CD4-positive, alpha-beta T cell treated with Interferon alpha-2 for 1 hour (primary cell): ENCODE measurements at regions not wholly inside any gene's neighbourhood (a gene's known extent, or its start where the extent isn't known, plus 50 kb on each side); places are given as distances from the start of the nearest gene placed in this dataset.

Experiments
- DNase-seq, 2 donors: peaks; one replicate each; pipeline ENCODE4 v3.0.0-alpha.2; 2020 to 2022

DNA sequence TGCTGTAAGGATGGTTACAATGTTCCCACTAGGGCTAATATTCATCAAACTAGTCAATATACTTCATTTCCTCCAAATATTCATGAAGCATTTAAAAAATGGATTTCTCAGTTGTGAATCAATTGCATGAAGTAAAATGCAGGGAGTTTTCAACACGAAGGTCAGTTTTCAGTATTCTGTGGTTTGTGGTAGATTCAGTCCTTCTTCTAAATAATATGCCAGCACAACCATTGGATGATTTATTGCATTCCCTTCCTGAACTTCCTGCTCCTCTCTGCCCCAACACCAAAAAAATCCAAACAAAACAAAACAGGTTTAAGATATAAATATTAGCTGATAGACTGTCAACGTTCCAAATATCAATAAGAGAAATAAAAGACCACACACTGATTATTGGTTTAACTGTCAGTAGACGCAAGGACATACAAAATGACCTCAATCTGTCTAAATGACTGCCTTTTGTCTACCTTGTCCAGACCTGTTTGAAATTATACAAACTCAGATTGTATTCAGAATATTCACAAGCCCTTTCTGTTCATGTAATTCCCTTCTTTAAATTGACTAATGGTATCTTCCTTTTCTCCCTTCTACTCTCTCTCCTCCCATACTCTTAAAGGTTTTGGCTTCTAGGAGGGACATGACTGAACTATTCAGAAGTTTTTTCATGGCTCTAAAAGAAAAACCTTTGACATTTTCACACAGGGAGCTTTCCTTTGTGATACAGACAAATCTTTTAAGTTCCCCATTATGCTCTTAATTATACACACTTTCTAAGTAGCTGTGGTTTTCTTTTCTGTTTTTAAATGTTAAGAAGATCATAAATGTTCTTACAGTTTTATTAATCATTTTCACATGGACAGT, 92.6 kb upstream of the STT3B start:
- DNase-seq: no peak

DNA sequence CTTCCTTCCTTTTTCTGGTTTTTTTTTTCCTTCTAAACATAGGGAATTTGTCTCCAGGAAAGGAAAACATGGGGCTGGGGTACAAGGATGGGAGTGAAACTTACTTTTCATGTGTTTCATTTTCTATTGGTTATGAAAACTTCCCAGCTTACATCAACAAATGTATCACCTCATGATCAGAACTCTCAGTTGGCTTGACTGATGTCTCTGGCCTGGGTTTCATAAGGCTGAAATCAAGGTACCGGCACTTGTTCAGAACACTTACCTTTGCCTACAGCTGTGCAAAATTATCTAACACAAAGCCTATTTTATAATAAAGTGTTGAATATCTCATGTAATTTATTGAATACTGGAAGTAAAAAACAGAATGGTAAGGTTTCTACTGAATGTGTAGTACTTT, 91.8 kb upstream of the STT3B start:
- DNase-seq: no peak

DNA sequence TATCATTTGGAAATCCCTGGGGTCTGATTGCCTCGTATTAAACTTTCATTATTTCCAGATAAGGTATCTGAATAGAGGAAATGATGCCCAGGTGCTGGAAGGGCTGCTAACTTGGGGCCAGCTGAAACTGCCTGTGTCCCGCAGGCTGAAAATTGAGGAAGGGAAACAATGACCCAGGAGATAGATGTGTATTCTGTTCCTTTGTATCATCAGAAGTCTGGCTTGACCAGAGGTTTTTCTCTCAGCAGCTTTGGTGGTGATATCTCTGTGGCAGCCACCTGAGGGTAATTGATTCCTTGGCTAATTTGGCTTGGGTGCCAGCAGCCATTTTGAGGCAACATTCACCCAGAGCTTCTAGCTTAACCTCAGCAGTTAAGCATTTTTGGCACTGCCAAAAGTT, 90.0 kb upstream of the STT3B start:
- no peak for DNase-seq

DNA sequence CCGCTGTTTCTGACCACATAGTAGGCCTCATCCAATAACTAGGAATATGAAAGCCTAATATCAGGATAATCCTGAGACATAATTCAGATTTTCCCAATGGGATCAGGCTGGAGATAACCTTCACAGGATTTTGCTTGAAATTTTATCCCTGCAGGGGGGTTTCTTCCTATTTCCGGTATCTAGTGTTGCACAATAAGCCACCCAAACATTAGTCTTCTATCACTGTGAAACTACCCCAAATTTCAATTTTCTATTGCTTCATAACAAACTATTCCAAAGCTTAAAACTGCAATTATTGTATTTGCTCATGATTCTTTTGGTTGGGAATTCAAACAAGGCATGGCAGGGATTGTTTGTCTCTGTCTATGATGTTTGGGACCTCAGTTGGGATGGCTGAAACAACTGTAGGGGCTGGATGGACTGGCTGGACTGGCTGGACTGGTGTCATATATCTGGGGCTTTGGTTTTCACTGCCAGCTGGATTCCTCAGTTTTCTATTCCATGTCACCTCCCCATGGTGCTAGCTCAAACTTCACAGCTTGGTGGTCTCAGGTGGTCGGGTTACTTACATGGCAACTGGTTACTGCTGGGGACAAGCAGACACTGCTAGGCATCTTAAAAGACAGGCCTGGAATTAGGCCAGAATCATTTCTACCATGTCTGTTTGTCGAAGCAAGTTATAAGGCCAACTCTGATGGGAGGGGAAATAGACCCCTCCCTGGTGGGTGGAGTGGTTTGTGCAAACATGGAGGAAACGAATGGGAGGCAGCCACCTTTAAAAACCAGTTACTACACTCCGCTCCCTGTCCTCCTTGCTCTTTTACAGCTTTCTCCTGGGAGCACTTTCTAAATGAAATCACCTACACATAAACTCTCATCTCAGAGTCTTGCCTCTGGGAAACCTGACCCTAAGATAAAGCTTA, 88.2 kb upstream of the STT3B start:
- no peak for DNase-seq

DNA sequence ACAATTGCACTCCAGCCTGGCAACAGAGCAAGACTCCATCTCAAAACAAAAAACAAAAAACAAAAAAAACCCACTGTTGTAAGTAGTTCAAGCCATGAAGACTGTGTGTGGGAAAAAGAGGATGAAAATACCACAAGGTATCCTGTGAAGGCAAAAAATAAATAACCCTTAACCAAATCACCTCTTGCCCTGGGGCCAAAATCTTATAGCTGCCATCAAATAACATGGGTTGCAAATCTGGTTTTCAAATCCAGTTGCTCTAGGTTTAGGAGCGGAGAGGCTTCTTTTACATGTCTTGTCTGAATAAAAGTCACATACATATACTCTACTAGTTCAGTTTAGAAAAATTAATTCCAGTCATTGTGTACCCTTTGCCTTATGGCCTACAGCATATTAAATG, 87.0 kb upstream of the STT3B start:
- no peak for DNase-seq

DNA sequence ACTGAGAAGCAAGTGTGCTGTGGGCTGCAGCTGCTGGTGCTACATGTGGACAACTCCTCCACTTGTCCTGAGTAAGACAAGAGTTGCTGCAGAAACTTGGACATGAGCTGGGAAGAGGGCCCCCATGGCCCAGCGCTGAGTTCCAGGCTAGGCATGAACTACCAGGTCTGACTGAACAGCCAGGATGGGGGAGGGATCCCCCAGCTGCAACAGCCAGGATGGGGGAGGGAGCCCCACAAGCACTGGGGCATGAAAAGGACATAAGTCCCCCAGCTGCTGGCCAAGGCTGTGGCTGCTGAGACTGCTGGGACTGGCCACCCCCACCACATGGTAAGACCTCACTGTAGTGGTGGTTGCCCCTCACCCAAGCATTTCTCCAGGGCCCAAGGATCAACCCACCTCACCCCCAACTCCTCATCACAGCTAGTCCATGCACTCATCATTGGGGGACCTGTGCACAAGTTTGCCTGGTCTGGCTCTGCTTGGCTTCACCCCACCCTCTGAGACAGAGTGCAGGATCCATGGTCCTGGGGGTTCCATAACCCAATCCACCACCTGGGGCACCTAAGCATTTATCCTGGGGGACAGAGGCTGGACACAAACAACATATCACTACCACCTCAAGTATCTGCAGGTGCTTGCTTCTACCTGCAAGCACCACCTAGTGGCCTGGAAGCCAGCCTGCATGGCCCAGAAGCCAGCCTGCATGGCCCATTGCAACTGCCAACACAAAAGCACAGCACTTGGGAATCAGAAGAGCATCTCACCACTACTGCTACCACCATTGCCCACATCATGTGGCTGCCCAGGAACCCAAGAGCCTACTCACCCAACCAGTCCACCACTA, 84.5 kb upstream of the STT3B start:
- peak in 1 of 2 donors; percentile 49 for DNase-seq

DNA sequence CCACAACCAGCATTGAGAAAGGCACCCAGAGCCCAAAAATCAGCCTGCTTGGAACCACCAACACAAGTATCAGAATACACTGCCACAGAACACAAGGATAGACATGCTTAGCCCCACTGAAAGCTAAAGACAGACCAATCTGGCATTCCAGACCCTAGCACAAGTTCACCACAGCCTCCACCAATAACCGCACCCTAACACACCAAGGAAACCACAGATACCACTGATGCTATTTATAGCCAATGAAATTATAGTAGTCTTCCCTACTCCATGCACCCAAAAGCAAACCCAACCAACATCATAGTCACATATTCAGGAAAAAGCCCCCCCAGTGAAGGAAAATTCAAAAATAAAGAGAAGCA, 83.9 kb upstream of the STT3B start:
- no peak for DNase-seq

DNA sequence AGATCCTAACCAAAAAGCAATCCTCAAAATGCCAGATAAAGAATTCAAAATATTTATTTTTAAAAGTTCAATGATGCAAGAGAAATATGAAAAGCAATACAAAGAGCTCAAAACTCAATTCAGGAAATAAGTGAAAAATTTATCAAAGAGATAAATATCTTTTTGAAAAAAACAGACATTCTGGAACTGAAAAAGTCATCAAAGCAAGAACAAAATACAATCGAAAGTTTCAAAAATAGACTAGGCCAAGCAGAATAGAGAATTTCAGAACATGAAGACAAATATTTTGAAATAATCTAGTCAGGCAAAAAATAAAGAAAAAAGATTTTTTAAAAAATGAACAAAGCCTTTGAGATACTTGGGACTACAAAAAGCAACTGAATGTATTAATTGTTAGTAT, 83.4 kb upstream of the STT3B start:
- DNase-seq: no peak

DNA sequence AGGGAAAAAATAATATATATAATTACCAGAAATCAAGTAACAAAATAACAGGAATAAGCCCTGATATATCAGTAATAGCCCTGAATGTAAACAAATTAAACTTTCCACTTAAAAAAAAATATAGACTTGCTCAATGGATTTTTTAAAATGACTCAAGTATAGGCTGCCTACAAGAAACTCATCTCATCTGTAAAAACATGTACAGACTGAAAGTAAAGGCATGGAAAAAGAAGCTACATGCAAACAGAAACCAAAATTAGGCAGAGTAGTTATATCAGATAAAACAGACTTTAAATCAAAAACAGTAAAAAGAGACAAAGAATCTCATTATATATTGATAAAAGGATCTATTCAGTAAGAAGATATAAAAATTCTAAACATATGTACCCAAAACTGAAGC, 82.4 kb upstream of the STT3B start:
- DNase-seq: no peak

DNA sequence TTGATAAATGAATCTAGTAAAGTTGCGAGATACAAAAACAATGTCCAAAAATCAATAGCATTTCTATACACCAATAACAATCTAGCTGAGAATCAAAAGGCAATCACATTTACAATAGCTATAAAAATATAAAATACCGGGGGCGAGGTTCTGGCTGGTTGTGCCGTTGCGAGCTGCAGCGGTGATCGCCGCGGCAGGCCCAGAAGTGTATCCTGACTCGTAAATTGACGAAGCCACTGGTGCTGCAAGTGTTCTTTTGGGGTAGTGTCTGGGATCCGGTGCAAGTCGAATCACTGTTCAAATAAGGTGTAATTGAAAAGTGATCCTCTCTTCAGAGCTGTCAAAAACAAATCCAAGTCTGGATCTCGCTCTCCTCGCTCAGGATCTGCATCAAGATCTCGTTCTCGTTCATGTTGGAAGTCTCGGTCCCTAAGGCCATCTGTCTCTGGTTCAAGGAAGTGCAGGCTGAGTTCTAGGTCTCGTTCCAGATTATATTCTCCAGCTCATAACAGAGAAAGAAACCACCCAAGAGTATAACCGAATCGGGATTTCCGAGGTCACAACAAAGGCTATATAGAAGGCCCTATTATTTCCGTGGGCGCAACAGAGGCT, 80.1 kb upstream of the STT3B start:
- no peak for DNase-seq

DNA sequence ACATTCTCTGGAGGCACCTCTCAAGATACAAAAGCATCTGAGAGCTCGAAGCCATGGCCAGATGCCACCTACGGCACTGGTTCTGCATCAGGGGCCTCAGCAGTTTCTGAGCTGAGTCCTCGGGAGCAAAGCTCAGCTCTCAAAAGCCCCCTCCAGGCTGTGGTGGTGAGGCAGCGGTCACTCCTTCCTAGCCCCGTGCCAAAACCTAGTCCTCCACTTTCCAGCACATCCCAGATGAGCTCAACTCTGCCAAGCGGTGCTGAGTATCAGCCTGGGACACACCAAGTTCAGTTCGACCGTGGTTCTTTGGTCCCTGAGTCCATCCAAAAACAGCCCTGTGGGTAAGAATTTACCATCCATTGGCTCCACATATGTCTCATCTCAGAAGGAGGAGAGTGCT, 79.3 kb upstream of the STT3B start:
- DNase-seq: no peak

DNA sequence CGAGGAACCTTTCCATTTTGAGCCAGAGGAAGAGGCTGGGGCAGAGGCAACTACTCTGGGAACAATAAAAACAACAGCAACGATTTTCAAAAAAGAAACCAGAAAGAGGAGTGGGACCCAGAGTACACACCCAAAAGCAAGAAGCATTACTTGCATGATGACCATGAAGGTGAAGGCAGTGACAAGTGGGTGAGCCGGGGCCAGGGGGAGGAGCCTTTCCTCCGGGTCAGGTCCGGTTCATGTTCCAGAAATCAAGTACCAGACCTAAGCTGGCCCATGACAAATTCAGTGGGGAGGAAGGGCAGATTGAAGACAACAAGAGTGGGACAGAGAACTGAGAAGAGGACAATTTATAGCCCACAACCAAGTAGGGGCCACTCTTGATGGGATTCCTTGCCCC, 77.2 kb upstream of the STT3B start:
- DNase-seq: no peak

DNA sequence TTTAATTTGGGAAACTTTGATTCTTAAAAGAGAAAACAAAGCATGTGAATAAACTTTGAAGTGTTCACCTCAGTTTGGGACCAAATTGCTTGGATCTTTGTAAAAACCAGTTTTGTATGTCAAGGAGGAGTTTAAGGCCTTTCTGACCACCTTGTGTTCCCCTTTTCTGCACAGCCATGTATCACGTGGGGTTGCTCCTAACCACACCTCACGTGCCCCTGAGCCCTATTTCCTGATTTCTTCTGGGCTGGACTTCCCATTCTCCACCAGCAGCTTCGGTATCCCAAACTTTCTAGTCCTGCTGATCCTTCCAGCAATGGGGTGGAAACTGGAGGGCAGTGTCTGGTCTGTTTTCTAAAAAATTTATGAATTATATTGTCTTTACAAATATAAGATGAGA, 76.4 kb upstream of the STT3B start:
- DNase-seq: peak in 1 of 2 donors; percentile 9

DNA sequence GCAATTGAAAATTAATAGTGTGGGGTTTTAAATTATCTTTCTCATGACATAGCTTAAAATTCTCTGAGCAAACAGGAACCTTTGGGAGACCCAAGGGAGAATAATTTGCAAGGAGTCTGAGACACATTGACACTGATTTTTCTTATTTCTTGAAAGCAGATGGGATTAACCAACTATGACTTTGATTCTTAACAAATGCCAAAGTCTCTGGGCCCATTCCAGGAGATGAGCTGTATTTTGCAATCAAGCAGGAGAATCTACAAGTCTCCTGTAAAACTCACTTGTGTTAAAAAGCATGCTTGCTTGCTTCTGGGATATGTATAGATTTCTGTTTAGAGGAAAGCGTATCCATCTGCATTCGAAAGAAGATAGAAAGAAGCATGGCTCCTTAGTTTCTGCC, 71.3 kb upstream of the STT3B start:
- DNase-seq: no peak

DNA sequence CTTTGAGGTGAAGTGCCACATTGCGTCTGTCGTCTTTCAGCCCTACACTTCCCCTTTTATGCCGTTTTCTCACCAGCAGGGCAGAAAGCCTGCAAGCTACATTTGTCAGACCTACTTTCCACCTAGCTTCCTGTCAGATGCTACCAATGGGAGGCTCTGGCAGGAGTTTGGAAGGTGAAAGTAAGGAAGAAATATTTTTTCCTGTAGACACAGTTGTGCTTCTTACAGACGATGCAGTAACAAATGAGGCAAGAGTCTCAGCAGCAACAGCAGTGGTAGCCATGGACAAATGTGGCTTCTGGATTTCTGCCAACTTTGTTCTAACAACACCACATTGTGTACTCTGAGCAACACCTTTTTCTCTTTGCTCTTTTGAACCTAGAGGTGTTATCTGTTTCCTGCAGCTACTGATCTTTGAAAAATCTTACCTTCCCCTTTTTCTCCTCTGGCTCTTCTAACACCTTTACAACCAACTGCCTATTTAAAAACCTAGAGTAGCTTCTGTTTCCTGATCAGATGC, 70.6 kb upstream of the STT3B start:
- peak; percentile 32 to 75 for DNase-seq

DNA sequence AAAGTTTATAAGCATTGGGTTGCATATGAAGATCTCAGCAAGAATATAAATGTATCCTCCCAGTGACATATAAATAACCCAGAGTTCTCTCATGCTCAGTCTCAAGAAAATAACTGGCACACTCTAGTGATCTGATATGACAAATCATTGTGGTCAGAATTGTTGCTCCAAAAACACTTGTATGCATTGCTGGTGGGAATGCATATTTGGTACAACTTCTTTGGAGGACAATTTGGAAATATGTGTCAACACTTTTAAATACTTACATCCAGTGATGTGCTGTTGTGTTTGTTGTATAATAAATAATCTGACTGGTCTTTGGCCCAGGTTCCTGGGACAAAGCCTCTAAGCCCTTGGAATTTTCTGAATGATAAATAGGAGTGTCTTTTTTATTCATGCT, 66.7 kb upstream of the STT3B start:
- no peak for DNase-seq

DNA sequence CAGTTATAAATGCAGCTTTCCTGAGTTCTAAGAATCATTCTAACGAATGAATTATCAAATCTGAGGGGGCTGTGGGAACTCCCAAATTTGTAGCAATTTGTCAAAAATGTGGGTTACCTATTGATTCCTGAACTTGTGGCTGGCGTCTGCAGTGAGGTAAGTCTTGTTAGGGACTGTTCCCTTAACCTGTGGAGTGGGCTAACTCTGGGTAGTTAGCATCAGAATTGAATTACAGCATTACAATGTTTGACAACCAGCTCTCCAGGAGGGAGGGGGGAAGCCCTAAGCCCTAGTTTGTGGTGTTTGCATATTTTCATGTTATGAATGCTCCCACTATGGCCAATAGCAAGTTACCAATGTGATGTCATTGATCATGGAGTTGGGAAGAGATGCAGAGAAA, 65.9 kb upstream of the STT3B start:
- DNase-seq: no peak

DNA sequence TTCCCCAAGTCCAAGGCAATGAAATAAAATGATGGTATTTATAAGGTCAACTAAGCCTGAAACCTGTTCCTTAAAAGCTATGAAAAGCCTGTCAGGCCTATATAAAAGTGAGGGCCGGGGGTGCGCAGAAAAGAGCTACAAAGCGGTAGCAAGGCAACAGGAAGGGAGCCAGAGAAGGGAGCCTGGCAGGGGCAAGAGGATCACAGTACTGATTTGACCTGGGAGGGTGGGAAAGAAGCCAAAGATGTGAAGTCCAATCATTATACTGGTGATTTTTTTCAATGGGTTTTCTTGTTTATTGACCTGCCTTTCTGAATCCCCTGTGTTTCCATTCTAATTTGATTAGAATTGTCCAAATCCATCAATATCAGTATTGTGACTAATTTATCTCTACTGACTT, 64.3 kb upstream of the STT3B start:
- DNase-seq: no peak

DNA sequence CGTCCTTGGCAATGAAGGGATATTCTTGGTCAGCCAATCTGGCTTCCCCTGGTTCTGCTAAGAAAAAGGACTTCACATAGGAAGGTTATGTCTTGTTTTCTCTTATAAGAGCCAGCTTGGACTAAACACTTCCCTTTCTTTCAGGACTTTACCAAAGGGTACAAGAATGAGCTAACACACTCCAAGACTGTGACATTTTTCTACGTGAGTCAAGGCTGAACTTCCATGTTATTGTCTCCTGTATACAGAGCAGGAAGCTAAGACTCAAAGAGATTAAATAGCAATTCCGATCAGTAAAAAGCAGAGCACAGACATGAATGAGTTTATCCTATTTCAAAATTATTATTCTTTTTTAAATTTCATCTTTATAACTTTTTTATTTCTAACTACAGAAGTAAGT, 63.3 kb upstream of the STT3B start:
- no peak for DNase-seq

DNA sequence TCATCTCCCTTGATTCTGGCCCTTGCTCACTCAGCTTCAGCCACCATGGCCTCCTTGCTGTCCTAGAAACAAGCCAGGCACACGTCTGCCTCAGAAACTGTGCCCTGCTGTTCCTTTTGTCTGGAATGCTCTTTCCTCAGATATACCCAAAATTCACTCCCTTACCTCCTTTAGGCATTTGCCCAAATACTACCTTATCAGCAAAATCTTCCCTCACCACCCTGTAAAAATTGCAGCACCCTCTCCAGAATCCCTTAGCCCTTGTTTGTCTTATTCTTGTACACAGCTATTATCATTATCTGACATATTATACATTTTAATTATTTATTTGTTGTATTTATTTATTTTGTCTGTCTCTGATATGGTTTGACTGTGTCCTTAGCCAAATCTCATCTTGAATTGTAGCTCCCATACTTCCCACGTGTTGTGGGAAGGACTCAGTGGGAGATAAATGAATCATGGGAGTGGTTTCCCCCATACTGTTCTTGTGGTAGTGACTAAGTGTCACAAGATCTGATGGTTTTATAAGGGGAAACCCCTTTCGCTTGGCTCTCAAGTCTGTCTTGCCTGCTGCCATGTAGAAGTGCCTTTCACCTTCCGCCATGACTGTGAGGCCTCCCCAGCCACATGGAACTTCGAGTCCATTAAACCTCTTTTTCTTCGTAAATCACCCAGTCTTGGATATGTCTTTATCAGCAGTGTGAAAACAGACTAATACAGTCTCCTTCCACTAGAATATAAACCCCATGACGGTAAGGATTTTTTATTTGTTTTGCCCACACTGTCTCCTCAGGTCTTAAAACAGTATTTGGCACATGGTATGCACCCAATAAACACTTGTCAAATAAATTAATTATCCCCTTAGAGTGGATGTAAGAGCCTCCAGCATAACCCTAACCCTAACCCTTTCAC, 60.0 kb upstream of the STT3B start:
- peak in 1 of 2 donors; percentile 23 for DNase-seq

DNA sequence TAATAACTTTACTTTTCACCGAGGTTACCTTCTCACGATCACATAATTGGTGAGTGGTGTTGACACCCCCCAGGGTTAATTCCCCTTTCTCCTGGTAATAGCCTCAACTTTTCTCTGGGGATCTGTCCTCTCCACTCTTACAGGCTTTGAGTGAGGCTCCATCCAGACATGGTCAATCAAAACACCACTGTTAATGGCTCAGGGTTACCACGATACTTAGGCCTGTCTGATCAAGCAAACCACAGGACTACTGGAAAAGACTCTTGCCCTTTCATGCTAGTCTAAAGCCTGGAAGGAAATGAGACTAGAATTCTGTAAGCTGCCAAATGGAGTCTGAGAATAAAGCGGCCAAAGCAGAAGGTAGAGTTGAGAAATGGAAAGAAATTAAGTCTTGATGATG, 56.5 kb upstream of the STT3B start:
- no peak for DNase-seq
